Frontal cortex (tissue), 3 donors: ENCODE measurements at regions not wholly inside any gene's neighbourhood (a gene's known extent, or its start where the extent isn't known, plus 50 kb on each side); places are given as distances from the start of the nearest gene placed in this dataset.

Experiments
- DNase-seq, 2 donors: peaks; one replicate each; pipeline ENCODE4 v3.0.0; 2012; ENCODE audit warnings: low spot score in 2 of 2
- FAIRE-seq: peaks from 2 replicates; lab custom pipeline; 2012; peaks lifted over from hg19 to GRCh38; lab: Jason Lieb, UNC
- donor health status: control.
- donor health status: control.
- donor health status: control.

GRCh38 chr10:25113191-25114035, 61.4 kb upstream of the GPR158 start:
- DNase-seq (peak; percentile 12 to 40), FAIRE-seq (no peak)

DNA sequence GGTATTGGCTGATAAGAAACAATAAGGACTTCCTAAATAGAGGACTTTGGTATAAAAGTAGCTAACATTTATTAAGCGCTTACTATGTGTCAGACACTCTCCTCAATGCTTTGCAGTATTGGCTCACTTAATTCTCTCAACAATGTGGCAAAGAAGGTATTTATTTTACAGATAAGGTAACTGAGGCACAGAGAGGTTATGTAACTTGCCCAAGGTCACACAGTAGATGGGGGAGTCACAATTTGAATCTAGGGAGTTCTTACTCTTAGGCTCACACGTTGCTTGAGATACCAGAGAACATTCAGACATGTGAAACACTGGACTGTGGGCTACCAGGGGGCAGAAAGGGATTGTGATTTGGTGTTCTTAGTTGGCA, 60.8 kb upstream of the GPR158 start:
- FAIRE-seq (no peak), DNase-seq (no peak)

DNA sequence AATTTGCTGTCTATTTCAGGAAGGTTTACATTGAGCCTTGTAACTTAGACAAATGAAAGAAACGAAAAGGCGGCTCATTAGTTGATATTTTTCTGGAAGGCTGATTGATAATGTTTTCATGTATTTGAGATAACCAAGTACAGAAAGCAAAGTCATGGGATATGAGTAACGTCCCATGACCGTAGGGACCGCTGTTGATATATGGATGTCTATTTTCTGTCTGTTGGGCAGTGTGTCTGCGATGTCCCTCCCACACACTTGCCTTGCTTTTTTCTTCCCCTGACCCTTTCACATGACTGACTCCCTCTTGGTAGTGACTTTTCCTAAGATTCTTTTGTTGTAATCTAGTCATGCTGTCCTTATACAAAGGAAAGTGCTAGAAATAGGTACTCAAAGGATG, 57.0 kb upstream of the GPR158 start:
- no peak for DNase-seq
- FAIRE-seq, result no peak

DNA sequence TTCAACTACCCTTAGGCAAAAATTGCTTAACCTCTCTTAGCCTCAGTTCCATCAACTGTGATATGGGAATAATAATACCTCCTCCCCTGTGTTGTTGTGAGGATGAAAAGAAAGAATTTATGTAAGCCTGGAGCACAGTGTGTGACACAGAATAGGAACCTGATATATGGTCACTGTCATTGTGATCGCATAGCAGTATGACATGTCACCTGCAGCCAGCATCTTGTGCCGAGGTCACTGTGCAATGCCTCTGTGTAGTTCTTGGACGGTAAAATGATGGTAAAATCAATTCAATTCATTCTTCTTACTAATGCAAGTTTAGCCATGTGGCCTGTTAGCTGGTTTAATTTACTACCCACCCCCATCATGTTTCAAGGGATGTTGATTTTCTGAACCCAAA, 54.6 kb upstream of the GPR158 start:
- FAIRE-seq (no peak), DNase-seq (no peak)
